Psoas muscle (tissue), 7 donors: ENCODE measurements at regions not wholly inside any gene's neighbourhood (a gene's known extent, or its start where the extent isn't known, plus 50 kb on each side); places are given as distances from the start of the nearest gene placed in this dataset.
"Not testable (repeated sequence)": the region's sequence is repeated elsewhere in the genome, so short reads cannot be mapped to it uniquely, and the experiment has no call there.

Experiments
- ATAC-seq, 4 donors: fragments of 200-7000 bp; cut with Tn5 transposase; one replicate each; pipeline ENCODE4 v1.9.1; 2020; ENCODE audit warnings: moderate library complexity in 3 of 4, mild to moderate bottlenecking in 2 of 4
- DNase-seq, 2 donors: peaks; one replicate each; pipeline ENCODE4 v3.0.0-alpha.2; 2020
- H3K27ac ChIP-seq: fragments of 200-600 bp; one replicate; pipeline ENCODE4 v1.8.0; 2022
- H3K27me3 ChIP-seq, 3 donors: fragments of 200-600 bp in 1 of 3; one replicate each; pipeline versions ENCODE4 v1.6.1 to v1.8.0; 2013 to 2022; ENCODE audit warnings: low read length in 2 of 3, mild to moderate bottlenecking in 2 of 3, moderate library complexity in 1 of 3; ENCODE audit not compliant: insufficient read depth in 3 of 3
- H3K36me3 ChIP-seq, 2 donors: fragments of 200-600 bp in 1 of 2; one replicate each; pipeline versions ENCODE4 v1.6.1 to v1.8.0; 2013 to 2022; ENCODE audit warnings: low read depth in 1 of 2, mild to moderate bottlenecking in 1 of 2, moderate library complexity in 1 of 2; ENCODE audit not compliant: insufficient read depth in 1 of 2
- H3K4me1 ChIP-seq: fragments of 200-600 bp; one replicate; pipeline ENCODE4 v1.8.0; 2022
- H3K4me3 ChIP-seq: fragments of 200-600 bp; one replicate; pipeline ENCODE4 v1.8.0; 2022; ENCODE audit warnings: mild to moderate bottlenecking
- H3K9me3 ChIP-seq: fragments of 200-600 bp; one replicate; pipeline ENCODE4 v1.8.0; 2022
- CTCF ChIP-seq: fragments of 200-600 bp; IDR thresholded peaks from one replicate; pipeline ENCODE4 v1.8.0; 2022; ENCODE audit warnings: antibody characterized with exemption
- WGBS, 3 donors: extraction: QIAGEN DNeasy Blood & Tissue Kit; methylation state at CpG; one replicate each; pipeline versions ENCODE4 v1.1.6 to v1.1.7; 2013; 5-methylcytosine and 5-hydroxymethylcytosine counted together
- intact Hi-C, 2 donors: fragments of 100-400 bp; cut with DNase I; formaldehyde crosslinking; loops; one replicate each; pipeline versions ENCODE4 v1.11.0 to v1.14.2; 2022
- donor health status: healthy with polysubstance abuse.
- donor health status: DM: no; HTN: no; CAD: no; lungs with moderate emphysema.
- donor health status: Bipolar disorder and iron deficiency.
- donor health status: healthy.
- donor health status: DM: yes; HTN: yes; CAD: no.
- donor health status: DM: no; HTN: no; CAD: no.
- donor health status: DM: yes; HTN: yes; CAD: no.

- no peaks in the 10 kb centered on the region for H3K36me3 ChIP-seq
- WGBS, 3 donors, result 75 to 81% (median 78%) methylated on average over 3 of the region's 3 CpGs
- no peak for ATAC-seq
- DNase-seq, result no peak
- H3K27me3 ChIP-seq, result no peaks in the 10 kb centered on the region
- H3K4me1 ChIP-seq, result peaks cover 7% of the 10 kb centered on the region
- no peak overlapping the region for H3K27ac ChIP-seq
- intact Hi-C loops, result no loop called here
- TF ChIP-seq CTCF, result no peak
- no peaks in the 10 kb centered on the region for H3K9me3 ChIP-seq
- no peak overlapping the region for H3K4me3 ChIP-seq
These were observed 247.9 kb downstream of the CYRIA start for GRCh38 chr2:16417726-16418125.

GRCh38 chr2:16416651-16417050 lies 249.0 kb downstream of the CYRIA start:
- no peak for ATAC-seq
- DNase-seq, result no peak
- Histone ChIP-seq H3K36me3 (no peaks in the 10 kb centered on the region), H3K27ac (no peak overlapping the region), H3K9me3 (no peaks in the 10 kb centered on the region), H3K4me3 (no peak overlapping the region), H3K27me3 (no peaks in the 10 kb centered on the region), H3K4me1 (peaks cover 7% of the 10 kb centered on the region)
- 33 to 65% (median 44%) methylated on average over 3 of the region's 3 CpGs for WGBS, 3 donors
- intact Hi-C loops, result no loop called here
- no peak for TF ChIP-seq CTCF

- ATAC-seq, H3K9me3 ChIP-seq, H3K4me3 ChIP-seq, intact Hi-C loops, H3K27me3 ChIP-seq, H3K36me3 ChIP-seq, H3K4me1 ChIP-seq, H3K27ac ChIP-seq, DNase-seq: not testable (repeated sequence)
- WGBS, 3 donors, result 91 to 95% (median 93%) methylated on average over 6 of the region's 6 CpGs
These were observed 249.8 kb downstream of the CYRIA start for GRCh38 chr2:16415861-16416260.

GRCh38 chr2:16413947-16414346 lies 251.7 kb downstream of the CYRIA start:
- peaks cover 7% of the 10 kb centered on the region for H3K4me1 ChIP-seq
- peak overlapping the region; percentile 81 for H3K27ac ChIP-seq
- 57 to 82% (median 68%) methylated on average over 1 of the region's 1 CpG for WGBS, 3 donors
- ATAC-seq (peak in 2 of 4 donors; percentile 55 to 67), DNase-seq (no peak)
- intact Hi-C loops, result no loop called here
- H3K9me3 ChIP-seq, result no peaks in the 10 kb centered on the region
- H3K4me3 ChIP-seq, result no peak overlapping the region
- no peak for TF ChIP-seq CTCF
- no peaks in the 10 kb centered on the region for H3K36me3 ChIP-seq
- peaks cover 0 to 3% (median 0%) of the 10 kb centered on the region in 3 donors for H3K27me3 ChIP-seq

GRCh38 chr2:16413285-16413684 lies 252.3 kb downstream of the CYRIA start:
- H3K4me1 ChIP-seq, result peaks cover 7% of the 10 kb centered on the region
- no peaks in the 10 kb centered on the region for H3K9me3 ChIP-seq
- H3K27ac ChIP-seq, result peak overlapping the region; percentile 81
- intact Hi-C loops, result no loop called here
- DNase-seq, result peak in 1 of 2 donors; percentile 63
- no peak overlapping the region for H3K4me3 ChIP-seq
- no peak for TF ChIP-seq CTCF
- 30 to 41% (median 31%) methylated on average over 5 of the region's 5 CpGs for WGBS, 3 donors
- no peaks in the 10 kb centered on the region for H3K36me3 ChIP-seq
- peak; percentile 95 to 99 (median 97) for ATAC-seq
- peaks cover 0 to 3% (median 0%) of the 10 kb centered on the region in 3 donors for H3K27me3 ChIP-seq
